HT1080 (cell line): ENCODE measurements at regions not wholly inside any gene's neighbourhood (a gene's known extent, or its start where the extent isn't known, plus 50 kb on each side); places are given as distances from the start of the nearest gene placed in this dataset.

Experiments
- DNase-seq: peaks from one replicate; pipeline ENCODE4 v3.0.0-alpha.2; 2015; ENCODE audit warnings: low read depth

DNA sequence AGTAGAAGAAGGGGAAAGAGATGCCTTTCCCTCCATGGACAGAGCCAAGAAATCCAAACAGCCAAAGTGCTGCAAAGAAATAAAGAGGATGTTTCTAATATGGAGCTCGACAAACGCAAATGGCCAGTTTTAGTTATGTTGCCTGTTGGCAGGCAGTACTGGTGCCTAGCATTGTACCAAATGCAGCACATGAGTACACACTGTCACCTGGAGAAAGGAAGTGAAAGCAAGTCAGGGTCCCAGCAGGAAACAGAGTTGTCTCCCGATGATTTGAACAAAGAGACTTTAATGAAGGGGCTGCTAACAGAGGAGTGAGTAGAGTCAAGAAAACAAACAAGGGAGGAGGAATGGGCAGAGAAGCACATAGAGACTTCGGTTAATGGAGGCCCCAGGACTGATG, 623.0 kb downstream of the BCL11A start:
- DNase-seq: no peak

DNA sequence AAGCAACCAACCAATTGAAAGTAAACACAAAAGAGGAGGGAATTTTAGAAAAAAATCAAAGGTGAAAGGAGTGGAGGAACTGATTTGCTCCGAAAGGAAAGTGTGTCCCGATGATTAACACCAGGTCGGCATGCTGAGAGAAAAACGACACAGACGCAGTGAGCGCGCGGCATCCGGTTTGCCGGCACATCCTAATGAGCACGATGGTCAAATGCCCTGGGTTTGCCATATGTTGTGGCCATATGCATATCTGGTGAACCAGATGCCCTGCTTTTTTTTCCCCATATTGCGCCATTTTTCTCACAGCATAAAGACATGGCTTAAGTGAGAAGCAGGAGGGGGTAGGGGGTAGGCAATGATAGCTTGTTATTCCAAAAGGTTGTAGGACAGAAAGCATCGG, 626.7 kb downstream of the BCL11A start:
- DNase-seq: no peak

DNA sequence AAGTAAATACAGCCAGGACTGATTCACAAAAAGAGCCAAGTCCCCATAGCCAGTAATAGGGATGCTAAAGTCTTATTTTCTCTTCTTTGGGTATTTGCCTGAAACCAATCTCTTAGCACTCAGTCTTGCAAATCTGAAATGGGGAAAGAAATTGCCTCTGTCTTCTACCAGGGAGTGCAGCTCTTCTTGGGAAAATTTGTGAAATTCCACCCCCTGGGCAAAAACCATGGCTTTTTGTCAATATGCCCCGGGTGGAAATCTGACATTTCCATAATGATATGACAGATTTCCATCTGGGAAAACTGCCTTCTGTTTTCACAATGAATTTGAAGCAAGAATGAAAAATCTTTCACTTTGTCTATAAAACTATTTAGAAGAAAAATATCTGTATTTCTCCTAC, 628.1 kb downstream of the BCL11A start:
- DNase-seq: no peak

DNA sequence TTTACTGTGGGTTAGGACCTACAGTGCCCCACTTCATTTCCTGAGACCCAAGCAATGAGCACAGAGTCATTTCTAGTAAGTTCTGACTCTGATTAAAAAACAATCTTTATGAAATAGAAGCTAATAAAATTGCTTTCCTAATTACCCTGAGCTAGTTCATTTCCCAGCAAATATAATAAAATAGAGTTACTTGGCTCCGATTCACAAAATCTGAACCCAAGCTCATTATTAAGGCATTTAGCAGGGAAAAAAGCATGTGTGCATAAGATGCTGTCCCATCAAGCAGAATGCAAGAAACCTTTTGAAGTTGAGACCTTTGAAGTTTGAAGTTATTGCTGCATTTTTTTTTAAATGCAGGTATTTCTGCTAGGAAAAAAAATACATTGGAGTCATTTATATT, 629.1 kb downstream of the BCL11A start:
- no peak for DNase-seq

DNA sequence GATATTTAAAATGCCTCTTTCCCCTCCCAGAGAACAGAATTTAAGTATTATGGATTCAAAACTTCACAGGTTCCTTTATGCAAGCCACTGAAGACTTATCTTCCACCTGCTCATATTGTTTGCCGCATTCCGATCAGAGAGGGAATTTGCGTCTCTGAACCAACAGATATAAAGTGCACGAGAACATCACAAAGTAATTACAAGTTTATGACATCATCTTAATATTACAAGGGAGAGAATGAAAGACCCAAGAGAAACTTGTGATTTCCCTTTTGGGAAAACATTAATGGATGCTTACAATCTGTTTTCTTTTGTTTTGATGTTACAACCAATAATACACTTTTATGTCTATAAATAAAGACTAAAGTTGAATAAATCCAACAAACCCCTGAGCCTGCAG, 631.0 kb downstream of the BCL11A start:
- DNase-seq: no peak

DNA sequence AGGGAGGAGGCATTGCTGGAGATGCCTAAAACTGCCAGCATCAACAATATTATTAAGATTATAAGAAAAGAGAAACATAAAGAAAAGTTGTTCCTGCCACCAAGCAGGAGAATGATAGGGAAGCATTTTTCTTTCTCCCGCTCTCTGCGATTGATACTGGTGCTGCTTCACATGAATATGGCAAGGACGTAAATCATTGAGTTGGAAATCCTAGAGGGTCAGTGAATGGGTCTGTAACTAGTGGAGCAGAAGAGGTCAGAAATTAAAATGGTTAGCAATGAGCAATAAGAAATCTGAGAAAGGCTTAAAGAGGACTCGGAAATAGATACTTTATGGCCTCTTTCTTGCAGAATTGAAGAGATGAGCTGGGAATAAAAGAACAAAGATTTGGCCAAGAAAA, 631.7 kb downstream of the BCL11A start:
- no peak for DNase-seq

DNA sequence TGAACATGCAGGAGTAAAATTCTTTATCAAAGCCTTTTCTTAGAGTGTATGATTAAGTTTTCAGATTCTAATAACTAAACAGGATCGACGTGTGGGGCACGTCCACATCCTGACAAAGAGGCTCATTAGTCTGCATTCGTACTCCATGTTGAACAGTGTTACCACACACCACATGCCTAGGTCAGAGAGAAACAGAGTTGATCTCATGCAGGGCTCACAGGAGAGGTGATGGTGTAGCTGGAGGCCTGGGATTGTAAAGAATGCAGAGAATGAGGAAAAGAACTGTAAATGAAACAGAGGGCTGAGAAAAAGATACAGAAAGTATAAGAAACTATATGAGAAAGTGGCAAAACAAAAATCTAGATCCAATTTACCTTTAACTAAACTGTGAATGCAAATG, 632.5 kb downstream of the BCL11A start:
- DNase-seq: no peak

DNA sequence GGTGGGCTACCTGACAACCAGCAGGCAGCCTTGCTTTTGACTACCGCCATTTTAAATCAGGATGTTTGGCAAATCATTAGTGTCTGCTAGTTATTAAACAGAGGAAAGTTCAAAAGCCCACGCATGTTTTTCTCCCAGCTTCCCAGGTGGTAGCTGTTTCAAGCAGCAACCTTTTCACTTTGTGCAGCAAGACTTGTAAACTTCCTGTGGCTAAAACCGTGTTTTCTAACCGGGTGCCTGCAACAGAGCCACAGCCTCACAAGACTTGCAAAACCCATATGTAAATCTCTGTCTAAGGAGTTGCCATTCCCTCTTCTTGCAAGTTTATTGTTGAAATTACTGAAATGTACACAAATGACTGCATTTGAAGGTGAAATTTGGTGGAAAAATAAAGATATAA, 633.1 kb downstream of the BCL11A start:
- no peak for DNase-seq

DNA sequence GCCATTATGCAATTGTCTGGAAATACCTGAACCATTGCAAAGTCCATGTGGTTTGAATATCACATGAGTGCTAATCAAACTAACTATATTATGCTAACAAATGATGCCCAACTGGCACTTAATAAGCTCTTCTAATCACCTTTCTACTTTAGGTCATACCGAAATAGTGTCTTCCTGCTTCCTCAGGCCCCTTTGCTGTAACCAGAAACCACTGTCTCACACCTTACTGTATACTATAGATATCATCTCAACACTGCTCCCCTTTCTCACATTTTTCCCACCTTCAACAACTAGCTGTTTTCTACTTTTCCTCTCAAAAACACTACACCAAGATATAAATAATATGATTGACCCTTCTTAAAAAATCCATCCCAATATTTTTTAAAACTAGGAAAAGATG, 633.9 kb downstream of the BCL11A start:
- no peak for DNase-seq

DNA sequence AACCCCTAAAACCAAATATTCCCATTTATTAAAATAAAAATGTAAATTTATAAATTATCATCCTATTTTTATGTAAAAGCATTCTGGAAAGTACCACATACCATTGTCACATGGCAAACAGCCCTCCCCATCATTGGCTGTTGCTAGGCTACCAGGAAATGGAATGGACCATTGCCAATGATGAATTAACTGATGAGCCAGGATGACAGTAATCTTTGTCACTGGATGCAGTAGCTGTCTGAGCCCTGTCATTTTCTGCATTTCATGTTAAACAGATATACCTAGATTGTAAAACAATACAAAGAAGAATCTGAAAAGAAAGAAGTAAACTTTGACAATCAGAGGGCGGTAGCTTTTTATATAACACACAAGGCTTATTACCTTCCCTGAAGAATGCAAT, 641.4 kb downstream of the BCL11A start:
- DNase-seq: no peak

DNA sequence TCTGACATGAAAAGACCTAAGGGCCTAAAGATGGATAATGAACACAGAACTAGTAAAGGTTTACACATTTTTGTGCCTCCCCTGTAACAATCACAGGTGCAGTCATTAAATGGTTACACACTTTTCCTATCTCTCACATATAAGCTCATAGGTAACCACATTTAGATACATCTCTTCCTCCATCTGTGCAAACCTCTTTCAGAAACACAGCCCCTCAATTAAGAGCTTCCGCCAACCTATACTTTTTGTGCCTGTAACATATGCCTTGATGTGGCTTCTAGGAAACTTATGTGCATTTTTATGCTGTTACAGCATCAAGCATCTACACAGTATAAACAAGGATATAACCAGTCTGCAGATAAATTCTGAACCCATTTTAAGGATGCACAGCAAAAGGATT, 643.3 kb downstream of the BCL11A start:
- DNase-seq: no peak

DNA sequence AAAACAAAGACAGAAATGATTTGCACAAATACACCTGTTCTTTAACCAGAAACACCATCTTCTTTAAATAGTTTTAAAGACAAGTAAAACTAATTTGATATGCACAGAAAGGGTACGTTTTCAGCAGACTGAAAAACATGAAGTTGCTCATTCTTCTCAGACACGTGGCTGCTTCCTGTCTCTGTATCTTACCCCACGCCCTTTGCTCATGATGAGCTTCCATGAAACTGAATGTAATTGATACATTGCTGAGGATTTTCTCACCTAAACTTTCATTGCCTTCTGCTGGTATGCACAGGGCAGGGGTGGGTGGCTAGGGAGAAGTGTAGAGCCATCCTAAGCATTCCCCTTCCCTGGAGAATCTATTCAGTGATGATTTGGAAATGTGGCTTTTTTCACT, 644.3 kb downstream of the BCL11A start:
- DNase-seq: no peak

DNA sequence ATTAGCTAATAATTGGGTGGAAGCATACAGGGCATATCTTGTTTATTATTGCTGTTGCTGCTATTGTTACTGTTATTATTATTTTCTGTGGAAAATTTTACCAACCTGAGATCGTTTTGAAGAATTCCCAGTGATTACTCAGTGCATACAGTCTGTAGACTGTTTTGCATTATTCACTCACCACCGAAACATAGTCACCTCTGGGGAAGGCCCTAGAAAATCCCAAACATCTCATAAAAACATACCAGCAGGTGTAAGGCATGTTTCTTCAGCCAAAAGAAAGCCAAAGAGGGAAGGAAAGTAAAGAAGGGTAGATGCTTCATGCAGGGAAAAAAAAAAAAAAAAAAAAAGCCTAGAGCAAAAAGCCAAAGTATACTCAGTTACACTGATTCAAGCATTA, 647.7 kb downstream of the BCL11A start:
- DNase-seq: no peak

DNA sequence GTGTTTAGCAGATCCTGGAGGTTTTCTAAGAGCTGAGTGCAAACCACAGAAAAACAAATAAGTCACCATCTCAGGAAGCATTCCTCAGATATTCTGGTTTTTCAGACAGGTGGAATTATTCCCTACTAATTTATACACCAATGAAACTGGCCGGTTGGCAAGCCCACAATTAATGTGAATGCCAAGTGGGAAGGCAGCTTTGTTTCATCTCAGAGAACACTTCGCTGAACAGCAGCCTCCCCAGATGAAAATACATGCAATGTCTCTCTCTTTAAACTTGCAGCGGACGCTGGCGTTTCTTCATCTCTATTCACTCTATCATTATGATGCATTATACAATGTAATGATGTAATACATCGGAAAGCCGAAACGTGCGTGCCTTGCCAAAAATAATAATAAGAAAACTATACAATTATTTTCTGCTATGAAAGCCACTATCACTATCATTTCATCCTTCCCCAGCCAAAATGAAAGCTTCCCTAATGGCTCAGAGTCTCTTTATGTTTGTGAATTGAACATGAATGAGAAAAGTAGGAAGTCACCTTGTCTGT, 649.4 kb downstream of the BCL11A start:
- no peak for DNase-seq

DNA sequence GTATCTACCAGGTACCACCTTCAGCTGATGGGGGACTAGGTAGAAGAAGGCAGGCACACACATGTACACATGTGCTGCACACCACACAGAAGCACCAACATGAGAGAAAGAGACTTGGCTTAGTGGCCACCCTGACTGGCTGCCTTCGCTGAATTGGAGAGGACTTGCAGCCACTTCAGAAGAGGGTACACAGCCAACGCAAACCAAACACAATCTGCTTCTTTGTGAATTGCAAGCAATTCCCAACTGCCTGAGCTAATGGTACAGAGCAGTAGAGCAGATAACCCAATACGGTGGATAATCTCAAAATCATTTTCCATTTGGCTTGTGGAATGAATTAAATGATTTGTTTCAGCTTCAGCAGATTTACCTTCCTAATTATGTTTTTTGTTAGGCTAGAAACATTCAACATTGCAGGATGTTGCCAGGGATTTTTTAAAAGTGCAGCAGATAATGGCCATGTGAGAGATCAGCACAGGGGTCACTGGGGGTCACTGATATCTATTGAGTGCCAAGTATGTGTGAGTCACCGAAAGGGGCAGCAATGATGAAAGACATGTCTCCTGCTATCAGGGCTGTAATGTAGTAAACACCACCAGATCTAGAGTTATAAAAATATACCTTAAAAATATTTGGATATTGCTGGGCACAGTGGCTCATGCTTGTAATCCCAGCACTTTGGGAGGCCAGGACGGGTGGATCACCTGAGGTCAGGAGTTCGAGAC, 652.6 kb downstream of the BCL11A start:
- no peak for DNase-seq

DNA sequence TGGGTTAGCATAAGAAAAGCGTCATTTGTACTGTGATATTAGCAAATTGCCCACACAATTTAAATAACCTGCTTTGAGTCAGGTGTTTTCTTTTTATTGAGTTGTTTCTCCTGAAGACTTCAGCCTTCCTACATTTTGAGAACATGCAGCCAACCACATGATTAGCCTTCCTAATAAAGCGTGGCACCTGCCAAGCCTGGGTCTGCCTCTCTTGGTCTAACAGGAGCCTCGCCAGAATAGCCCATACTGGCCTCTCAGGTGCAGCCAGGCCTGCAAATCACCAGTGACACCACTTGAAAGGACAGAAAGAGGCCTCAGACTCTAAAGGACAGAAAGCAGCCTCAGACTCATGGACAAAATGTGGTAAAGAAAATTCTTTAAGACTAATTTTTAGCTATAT, 653.8 kb downstream of the BCL11A start:
- DNase-seq: no peak

DNA sequence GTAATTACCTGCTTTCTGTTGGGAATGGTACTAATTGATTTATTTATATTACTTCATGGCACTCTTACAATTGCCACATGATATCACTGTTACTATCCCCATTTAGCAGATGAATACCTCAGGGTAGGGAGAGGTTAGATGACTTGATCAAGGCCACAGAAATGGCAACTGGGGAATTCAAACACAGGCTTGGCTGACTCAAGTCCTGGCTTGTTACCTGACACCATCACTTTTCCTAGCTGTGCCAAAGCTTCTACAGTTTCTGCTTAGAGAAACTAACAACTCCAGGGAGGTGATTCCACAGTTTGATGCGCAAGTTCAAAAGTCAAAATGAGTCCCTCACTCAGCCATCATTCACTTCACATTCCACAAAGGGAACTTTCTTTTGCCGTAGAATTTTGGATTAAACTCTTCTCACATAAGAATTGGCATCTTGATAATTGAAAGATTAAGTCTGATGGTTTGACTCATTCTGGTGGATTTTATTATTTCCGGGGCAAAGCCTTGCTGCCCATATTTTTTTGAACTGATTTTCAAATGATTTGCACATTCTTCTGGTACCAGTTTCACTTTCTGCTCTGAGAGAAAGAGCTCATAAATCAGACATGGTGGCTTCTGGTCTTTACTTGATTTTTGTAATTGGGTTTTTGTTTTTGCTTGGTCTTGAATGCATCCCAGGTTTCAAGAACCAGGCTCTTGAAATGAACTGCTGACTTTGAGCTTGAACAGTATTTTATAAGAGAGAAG, 656.8 kb downstream of the BCL11A start:
- peak; percentile 3 for DNase-seq

DNA sequence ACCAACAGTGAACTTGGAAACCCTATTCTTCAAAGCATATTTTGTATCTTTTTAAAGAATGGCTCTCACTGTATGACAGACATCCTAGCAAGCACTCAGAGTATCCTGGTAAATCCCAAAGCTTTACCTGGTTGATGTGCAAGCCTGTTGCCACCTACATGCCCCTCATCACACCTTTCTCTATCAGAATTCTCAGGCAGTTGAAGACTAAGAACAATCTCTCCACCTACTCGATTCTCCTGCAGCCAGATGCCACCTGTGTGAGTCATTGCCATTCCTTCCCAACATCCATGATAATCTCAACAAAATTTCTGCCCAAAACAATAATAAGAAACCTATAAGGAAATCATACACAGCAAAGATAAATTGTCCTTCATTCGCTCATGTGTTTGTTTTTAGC, 659.8 kb downstream of the BCL11A start:
- no peak for DNase-seq

DNA sequence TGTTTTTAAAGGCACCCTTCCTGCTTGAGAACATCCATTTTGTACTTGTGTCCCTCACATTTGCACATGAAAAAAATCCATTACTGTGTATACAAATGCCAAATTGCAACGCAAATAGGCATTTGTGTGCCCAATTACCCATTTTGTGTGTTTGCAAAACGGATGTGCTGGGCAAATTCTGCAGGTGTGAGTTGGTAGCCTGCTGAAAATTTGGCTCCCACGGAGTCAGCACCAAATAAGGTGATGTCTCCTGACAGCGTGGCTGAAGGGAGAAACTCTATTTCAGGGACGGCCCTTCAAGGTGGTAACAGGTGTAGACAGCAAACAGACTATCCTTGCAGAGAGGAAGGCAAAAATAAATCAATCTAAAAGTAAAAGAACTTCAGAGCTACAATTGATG, 661.1 kb downstream of the BCL11A start:
- DNase-seq: no peak

DNA sequence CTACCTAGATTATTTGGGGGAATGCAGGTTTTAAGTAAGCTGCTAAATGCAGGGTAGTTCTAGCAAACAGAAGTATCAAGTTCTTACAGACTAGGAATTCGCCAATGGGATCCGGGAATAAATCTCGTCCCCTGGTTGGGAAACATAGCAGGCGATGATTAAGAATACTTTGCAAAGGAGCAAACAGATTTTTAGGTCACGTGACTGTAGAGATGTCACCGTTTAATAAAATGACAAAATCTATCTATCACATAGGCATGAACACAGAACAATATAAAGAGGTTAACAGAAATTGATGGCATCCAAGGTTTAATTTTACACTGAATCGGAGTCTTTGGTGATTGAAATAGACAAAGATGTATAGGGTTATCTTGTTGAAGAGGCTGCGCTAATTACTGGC, 664.1 kb downstream of the BCL11A start:
- no peak for DNase-seq

DNA sequence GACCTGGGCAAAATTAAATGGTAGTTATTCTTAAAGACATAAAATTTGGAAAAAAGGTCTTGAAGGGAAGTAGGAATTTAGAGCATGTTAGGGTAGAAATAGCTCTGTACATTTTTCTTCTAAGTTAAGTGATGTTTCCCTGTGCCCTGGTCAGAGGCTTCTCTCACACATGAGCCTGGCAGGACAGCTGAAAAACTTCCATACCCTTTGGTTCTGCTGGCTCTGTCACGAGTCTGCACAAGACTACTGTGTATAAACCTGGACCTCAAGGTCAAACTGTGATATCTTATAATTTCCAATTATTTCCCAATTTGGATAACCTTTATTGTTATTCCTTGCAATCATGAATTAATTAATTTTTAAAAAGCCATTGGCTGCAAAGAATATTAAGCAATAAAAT, 664.7 kb downstream of the BCL11A start:
- DNase-seq: no peak

DNA sequence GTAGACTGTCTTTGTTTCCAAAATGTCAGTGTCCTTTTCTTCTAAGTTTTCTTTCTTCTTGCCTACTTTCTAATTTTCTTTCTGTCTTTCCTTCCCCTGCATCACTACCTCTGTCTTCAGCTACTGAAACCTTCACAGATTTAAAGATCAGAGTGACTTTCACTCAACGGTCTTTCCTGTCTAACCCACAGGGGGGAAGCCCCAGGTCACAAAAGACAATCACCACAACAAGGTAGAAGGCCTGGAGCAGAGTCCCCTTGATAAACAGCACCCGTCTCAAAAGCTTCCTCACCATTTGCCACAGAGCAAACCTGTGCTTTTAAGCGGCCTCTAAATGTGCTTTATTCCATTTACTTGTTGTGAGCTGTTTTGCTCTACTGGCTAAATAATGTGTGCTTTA, 665.4 kb downstream of the BCL11A start:
- DNase-seq: no peak

DNA sequence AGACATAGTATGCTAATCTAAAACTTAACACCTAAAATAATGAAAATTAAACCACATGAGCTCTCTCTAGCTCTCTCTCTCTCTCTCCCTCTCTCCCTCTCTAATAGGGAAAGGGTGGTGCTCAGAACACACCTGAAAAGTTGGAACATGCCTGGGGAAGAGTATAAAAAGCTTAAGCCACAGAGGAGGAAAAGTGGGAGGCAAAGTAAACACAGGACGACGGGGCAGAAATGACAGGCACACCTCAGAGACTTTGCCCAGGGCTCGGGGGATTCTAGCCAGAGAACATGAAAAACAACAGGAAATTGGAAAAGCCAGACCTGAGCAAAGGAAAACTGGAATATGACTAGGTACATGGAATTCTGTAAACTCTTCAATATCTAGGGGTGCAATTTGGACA, 666.1 kb downstream of the BCL11A start:
- DNase-seq: no peak
